ENCODE measurements at regions not wholly inside any gene's neighbourhood (a gene's known extent, or its start where the extent isn't known, plus 50 kb on each side); places are given as distances from the start of the nearest gene placed in this dataset.
"Not testable (repeated sequence)": the region's sequence is repeated elsewhere in the genome, so short reads cannot be mapped to it uniquely, and the experiment has no call there.

DNA sequence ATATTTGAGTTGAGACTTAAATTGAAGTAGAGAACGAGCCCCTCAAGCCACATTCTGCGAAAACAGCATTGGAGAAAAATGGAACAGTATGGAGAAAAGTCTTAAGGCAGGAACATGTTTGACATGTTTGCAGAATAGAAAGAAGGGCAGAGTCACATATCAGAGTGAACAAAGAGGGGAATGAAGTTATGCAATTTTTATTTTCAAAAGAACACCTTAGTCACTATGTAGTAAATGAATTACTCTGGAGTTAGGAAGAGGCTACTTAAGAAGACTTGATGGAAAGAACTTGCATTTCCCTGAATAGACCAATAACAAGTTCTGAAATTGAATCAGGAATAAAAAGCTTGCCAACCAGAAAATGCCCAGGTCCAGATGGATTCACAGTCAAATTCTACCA lies 391.4 kb upstream of the CDH19 start:
- DNase-seq = no peak

- DNase-seq = peak; percentile 34
Measured at GRCh38 chr18:66994790-66995189, 390.9 kb upstream of the CDH19 start.

GRCh38 chr18:66993492-66993891 lies 389.6 kb upstream of the CDH19 start:
- peak; percentile 1 for DNase-seq

DNA sequence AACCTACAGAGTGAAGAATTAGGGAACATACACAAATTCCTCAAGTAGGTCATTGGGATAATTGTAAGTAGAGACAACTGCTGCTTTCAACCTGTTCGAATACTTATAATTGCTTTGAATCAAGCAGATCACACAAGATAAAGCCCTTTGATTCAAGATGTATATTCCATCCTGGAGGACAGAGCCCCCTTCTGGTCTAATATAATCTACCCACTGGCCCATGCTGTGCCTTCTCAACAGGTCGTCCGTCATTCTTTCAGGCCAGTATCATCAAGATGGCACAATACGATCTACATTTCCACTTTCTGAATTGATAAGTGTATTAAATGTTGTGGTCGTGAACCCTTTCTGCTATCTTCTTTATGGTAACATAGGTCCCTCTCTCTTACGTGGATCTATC lies 387.0 kb upstream of the CDH19 start:
- no peak for DNase-seq

- DNase-seq = no peak
Measured at GRCh38 chr18:66979009-66979408, 375.1 kb upstream of the CDH19 start.

DNA sequence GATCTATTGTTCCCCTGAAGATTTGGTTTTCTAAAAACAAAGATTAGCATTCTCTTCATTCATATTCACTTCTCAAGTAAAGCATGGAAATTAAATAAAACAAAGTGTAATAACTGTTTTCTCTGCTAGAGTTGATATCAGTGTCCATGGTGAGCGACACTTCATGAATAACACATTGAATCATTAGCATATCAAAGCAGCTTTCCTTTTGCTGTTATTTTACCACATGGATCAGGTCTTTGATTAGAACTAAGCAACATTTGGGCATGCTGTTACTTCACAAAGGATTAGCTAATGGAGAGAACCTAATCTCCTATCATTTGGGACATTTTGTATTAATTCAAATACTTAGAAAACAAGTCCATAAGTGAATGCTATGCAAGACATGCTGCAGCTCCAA lies 368.8 kb upstream of the CDH19 start:
- DNase-seq = no peak

GRCh38 chr18:66971960-66972359 lies 368.1 kb upstream of the CDH19 start:
- DNase-seq = no peak

GRCh38 chr18:66966171-66966570 lies 362.3 kb upstream of the CDH19 start:
- no peak for DNase-seq

- no peak for DNase-seq
Measured at GRCh38 chr18:66958309-66958708, 354.4 kb upstream of the CDH19 start.

GRCh38 chr18:66951750-66952149 lies 347.9 kb upstream of the CDH19 start:
- DNase-seq = no peak

DNA sequence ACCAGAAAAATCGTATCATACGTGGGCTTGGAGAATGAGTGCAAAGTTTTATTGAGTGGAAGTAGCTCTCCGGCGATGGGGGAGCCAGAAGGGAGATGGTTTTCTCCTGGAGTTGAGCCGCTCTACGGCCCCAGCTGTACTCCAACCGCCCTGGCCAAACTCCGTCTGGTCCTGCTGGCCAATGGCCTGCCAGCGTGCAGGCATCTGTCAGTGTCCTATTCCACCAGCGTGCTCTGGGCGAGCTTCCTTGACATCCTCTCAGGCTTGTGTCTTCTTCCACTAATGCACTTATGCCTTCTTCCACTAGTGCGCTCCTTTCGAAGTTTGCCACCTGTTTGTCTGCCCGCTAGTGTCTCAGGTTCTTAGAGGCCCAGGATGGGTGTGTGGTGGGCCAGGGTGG lies 345.5 kb upstream of the CDH19 start:
- DNase-seq = no peak

DNA sequence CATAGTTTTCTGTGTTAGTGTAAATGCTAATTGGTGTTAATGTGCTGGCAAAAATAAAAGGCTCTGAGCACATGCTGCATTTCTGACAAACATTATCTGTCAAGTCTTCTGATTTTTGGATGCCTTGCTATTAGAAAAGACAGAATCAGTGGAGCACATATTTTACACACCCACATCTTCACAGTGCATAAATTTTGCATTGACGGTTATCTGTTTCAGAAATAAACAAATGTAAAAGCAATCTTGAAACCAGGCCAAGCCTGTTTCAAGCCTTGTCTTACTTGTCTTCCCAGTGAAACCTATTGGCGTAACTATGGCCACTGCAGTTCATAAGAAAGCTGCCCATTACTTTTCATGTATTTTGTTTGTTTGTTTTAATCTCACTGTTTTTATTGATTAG lies 333.7 kb upstream of the CDH19 start:
- DNase-seq = no peak

DNA sequence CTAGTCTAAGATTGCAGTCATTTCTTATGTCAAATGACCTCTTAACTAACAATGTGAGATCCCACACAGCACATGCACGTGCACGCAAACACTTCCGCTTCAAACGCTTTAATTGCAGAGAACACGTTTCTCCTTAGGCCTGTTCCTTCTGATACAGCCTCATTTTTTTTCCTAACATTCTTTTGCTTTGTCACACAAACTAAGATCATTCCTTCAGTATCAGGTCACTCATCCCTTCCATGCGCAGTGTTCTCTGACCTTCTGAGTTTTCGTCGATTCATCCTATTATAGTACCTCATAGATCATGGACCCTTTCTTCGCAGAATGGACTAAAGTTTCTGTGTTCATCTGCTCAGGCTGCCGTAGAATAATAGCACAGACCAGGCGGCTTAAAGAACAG lies 327.1 kb upstream of the CDH19 start:
- no peak for DNase-seq

DNA sequence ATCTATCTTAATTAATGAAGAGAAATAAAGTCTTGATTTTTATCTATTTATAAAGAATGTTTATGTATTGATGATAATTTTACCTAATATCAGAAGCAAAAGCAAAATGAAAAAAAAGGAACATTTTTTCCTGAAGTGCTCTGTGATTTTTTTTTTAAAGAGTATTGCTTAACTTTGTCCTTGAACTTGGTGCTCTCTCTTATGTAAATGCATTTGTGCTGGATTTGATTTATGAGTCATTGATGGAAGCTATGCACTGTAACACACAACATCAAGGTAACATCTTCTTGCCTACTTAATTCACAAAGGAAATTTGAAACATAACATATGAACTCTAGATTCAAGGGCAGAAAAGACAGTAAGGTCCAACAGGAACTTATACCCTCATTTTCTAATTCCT lies 312.9 kb upstream of the CDH19 start:
- no peak for DNase-seq

DNA sequence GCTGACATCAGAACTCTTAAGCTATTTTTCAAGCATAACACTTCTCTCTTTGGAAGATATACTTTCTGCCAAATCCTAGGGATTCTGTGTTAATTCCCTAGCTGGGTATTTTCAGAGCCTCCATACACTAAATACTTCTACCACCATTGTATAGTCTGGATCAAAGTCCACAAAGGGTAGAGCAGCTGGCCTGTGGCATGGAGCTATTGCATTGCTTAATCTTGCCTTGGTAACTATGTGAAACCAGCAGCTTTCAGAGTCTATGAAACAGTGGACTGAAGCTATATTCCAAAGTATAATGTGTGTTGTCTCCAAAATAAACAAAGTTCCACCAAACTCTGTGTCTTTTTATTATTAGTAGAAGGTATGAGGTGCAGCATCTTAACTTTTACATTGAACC lies 296.9 kb upstream of the CDH19 start:
- DNase-seq = no peak

- no peak for DNase-seq
Measured at GRCh38 chr18:66895631-66896030, 291.7 kb upstream of the CDH19 start.

DNA sequence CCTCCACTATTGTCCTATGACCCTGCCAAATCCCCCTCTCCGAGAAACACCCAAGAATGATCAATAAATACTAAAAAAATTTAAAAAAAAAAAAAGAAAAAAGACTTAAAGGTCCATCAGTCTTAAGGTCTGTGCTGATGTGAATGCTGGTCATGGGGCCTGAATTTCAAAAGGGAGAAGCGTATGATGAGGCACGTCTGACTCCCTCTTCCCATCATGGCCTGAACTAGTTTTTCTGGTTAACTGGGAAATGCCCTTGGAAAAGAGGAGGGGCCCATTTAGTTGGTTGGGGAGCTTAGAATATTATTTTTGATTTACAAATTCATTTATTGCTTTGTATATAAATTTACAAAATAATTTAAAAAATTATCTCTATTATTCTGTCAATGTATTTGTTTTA lies 291.0 kb upstream of the CDH19 start:
- DNase-seq = no peak

- not testable (repeated sequence) for DNase-seq
Measured at GRCh38 chr18:66892388-66892787, 288.5 kb upstream of the CDH19 start.

DNA sequence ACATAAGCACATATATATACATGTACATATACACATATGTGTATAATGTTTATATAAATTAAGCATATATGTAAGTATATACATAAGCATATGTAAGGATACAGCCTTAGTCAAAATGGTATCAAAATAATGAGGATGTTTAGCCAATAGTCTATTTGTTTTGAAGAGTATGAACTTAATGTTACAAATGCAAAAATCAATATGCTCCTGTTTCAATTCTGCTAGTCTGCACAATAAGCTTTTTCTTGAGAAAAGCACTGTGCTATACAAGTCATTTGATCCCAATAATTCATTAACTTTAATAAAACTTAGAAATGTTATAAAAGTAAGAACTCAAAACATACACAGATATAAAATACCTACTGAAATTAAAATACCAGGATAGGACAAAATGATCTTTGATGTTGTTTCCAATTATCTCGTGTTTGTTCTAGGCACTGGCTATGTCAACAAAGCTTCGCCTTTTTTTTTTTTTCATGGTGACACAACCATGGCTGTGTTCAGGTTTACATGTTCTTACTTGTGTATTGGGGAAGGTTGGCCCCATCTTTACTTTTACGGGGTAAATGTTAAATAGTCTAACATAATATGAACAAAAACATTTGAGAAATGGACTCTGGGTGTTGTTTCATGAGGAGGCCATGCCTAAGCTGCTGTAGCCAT lies 271.1 kb upstream of the CDH19 start:
- DNase-seq = no peak

- no peak for DNase-seq
Measured at GRCh38 chr18:66874375-66874774, 270.5 kb upstream of the CDH19 start.

- DNase-seq = no peak
Measured at GRCh38 chr18:66873899-66874298, 270.0 kb upstream of the CDH19 start.

DNA sequence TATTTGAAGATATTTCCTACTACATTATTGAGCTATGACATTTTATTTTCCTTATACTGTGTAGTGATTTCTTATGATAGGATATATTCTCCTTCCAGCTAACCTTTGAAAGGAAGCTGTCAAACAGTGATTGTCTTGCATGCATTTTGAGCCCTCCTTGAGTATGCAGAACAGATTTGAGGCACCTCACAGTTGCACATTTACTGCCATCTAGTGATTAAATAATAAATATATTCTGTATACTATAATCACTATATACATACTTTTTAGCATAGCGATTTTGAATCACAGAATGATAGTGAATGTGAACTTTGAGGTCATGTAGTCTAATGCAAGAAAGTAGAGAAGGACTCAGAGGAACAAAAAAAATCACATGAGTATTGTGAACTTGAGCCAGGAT lies 268.4 kb upstream of the CDH19 start:
- peak; percentile 28 for DNase-seq

- peak; percentile 51 for DNase-seq
Measured at GRCh38 chr18:66867653-66868052, 263.8 kb upstream of the CDH19 start.

GRCh38 chr18:66866427-66866940 lies 262.6 kb upstream of the CDH19 start:
- not testable (repeated sequence) for DNase-seq

DNA sequence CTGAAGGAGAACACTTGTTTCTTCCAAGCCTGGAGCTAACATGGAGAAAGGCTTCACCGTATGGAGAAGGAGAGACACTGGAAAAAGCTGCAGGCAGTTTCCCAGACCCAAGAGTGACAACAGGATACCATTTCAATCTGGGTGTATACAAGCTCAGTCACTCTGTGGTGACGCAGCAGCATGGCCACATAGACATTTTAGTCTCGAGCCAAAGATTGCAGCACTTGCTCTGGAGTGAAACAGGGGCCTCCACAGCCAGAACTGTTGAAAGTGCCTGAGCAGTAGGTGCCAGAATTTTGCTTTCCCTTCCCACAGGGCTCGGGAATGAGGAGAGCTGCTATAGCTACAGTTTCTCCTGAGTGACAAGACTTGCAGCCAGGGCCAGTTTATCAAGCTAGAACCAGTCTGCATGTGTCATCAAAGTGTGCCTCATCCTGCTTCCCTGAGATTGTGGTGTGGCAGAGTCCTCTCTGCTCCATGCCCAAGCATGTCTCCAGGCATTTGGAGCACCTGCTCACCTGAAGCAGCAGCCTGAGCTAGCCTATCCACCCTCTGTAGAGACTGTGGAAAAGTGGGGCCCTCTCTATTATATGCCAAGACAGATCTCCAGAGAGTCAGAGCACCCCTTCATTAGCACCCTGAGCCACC lies 234.6 kb upstream of the CDH19 start:
- DNase-seq = no peak

Measured in fibroblast of skin of right quadriceps (primary cell).